IPS-20b (cell line): ENCODE measurements at regions not wholly inside any gene's neighbourhood (a gene's known extent, or its start where the extent isn't known, plus 50 kb on each side); places are given as distances from the start of the nearest gene placed in this dataset.

Experiments used
- H3K27ac ChIP-seq: one replicate; pipeline ENCODE4 v1.5.1; 2013; ENCODE audit warnings: low read length
- H3K27me3 ChIP-seq: 2 replicates; pipeline ENCODE4 v1.6.1; 2013; ENCODE audit warnings: mild to moderate bottlenecking, low read length, inconsistent platforms; ENCODE audit not compliant: insufficient read depth
- H3K36me3 ChIP-seq: 2 replicates; pipeline ENCODE4 v1.6.1; 2013; ENCODE audit warnings: low read depth, mild to moderate bottlenecking, inconsistent platforms, low read length, moderate library complexity; ENCODE audit not compliant: insufficient read depth
- H3K4me1 ChIP-seq: 2 replicates; pipeline ENCODE4 v1.6.1; 2013; ENCODE audit warnings: mild to moderate bottlenecking, control low read depth, inconsistent platforms, low read length, moderate library complexity; ENCODE audit not compliant: insufficient read depth
- H3K4me3 ChIP-seq: 2 replicates; pipeline ENCODE4 v1.5.1; 2013; ENCODE audit warnings: mild to moderate bottlenecking, low read length, inconsistent platforms
- H3K9ac ChIP-seq: 2 replicates; pipeline ENCODE4 v1.6.1; 2013; ENCODE audit warnings: low read depth, mild to moderate bottlenecking, inconsistent platforms, low read length, moderate library complexity
- H3K9me3 ChIP-seq: 2 replicates; pipeline ENCODE4 v1.6.1; 2013; ENCODE audit warnings: mild to moderate bottlenecking, low read depth, low read length, inconsistent platforms; ENCODE audit not compliant: insufficient read depth

- Histone ChIP-seq H3K27me3 (no peaks in the 10 kb centered on the region), H3K36me3 (no peaks in the 10 kb centered on the region), H3K4me1 (no peaks in the 10 kb centered on the region), H3K4me3 (no peak overlapping the region), H3K9me3 (peaks cover 64% of the 10 kb centered on the region), H3K27ac (no peak overlapping the region), H3K9ac (no peak overlapping the region)
Observed at GRCh38 chr2:107621186-107622165, 205.2 kb upstream of the RGPD4 start.

- H3K4me1 ChIP-seq: no peaks in the 10 kb centered on the region
- H3K9ac ChIP-seq: no peak overlapping the region
- H3K36me3 ChIP-seq: no peaks in the 10 kb centered on the region
- H3K27ac ChIP-seq: no peak overlapping the region
- H3K9me3 ChIP-seq: peaks cover 58% of the 10 kb centered on the region
- no peaks in the 10 kb centered on the region for H3K27me3 ChIP-seq
- H3K4me3 ChIP-seq: no peak overlapping the region
Observed at GRCh38 chr2:107622741-107623310, 203.9 kb upstream of the RGPD4 start.

GRCh38 chr2:107625982-107626381 lies 200.7 kb upstream of the RGPD4 start:
- Histone ChIP-seq H3K4me1 (no peaks in the 10 kb centered on the region), H3K27me3 (no peaks in the 10 kb centered on the region), H3K4me3 (no peak overlapping the region), H3K9me3 (peaks cover 44% of the 10 kb centered on the region), H3K36me3 (no peaks in the 10 kb centered on the region), H3K27ac (no peak overlapping the region), H3K9ac (no peak overlapping the region)

GRCh38 chr2:107627164-107627563 lies 199.5 kb upstream of the RGPD4 start:
- Histone ChIP-seq H3K4me3 (no peak overlapping the region), H3K27ac (no peak overlapping the region), H3K9me3 (peaks cover 34% of the 10 kb centered on the region), H3K9ac (no peak overlapping the region), H3K36me3 (no peaks in the 10 kb centered on the region), H3K27me3 (no peaks in the 10 kb centered on the region), H3K4me1 (no peaks in the 10 kb centered on the region)

- no peaks in the 10 kb centered on the region for H3K27me3 ChIP-seq
- no peak overlapping the region for H3K27ac ChIP-seq
- H3K4me1 ChIP-seq: no peaks in the 10 kb centered on the region
- peaks cover 31% of the 10 kb centered on the region for H3K9me3 ChIP-seq
- H3K9ac ChIP-seq: no peak overlapping the region
- no peak overlapping the region for H3K4me3 ChIP-seq
- H3K36me3 ChIP-seq: no peaks in the 10 kb centered on the region
Observed at GRCh38 chr2:107627926-107628325, 198.8 kb upstream of the RGPD4 start.

GRCh38 chr2:107633580-107634147 lies 193.0 kb upstream of the RGPD4 start:
- H3K27ac ChIP-seq: no peak overlapping the region

GRCh38 chr2:107634172-107634571 lies 192.5 kb upstream of the RGPD4 start:
- Histone ChIP-seq H3K9me3 (peaks cover 21% of the 10 kb centered on the region; the same call in 1 of the 2 replicates), H3K4me3 (no peak overlapping the region), H3K4me1 (no peaks in the 10 kb centered on the region)

More at GRCh38 chr2:107633580-107634147, 193.0 kb upstream of the RGPD4 start:
- H3K36me3 ChIP-seq: no peaks in the 10 kb centered on the region
- no peaks in the 10 kb centered on the region for H3K4me1 ChIP-seq
- no peak overlapping the region for H3K9ac ChIP-seq
- no peaks in the 10 kb centered on the region for H3K27me3 ChIP-seq
- no peak overlapping the region for H3K4me3 ChIP-seq
- peaks cover 24% of the 10 kb centered on the region; the same call in 1 of the 2 replicates for H3K9me3 ChIP-seq

GRCh38 chr2:107635883-107636282 lies 190.8 kb upstream of the RGPD4 start:
- no peak overlapping the region for H3K4me3 ChIP-seq
- no peaks in the 10 kb centered on the region for H3K4me1 ChIP-seq
- no peak overlapping the region for H3K27ac ChIP-seq
- H3K27me3 ChIP-seq: no peaks in the 10 kb centered on the region
- H3K36me3 ChIP-seq: no peaks in the 10 kb centered on the region
- H3K9ac ChIP-seq: no peak overlapping the region
- H3K9me3 ChIP-seq: peaks cover 19% of the 10 kb centered on the region

More at GRCh38 chr2:107634172-107634571, 192.5 kb upstream of the RGPD4 start:
- Histone ChIP-seq H3K9ac (no peak overlapping the region), H3K27ac (no peak overlapping the region), H3K36me3 (no peaks in the 10 kb centered on the region), H3K27me3 (no peaks in the 10 kb centered on the region)

- Histone ChIP-seq H3K4me3 (no peak overlapping the region), H3K4me1 (no peaks in the 10 kb centered on the region), H3K27ac (no peak overlapping the region), H3K9ac (no peak overlapping the region), H3K9me3 (peaks cover 37% of the 10 kb centered on the region), H3K36me3 (no peaks in the 10 kb centered on the region), H3K27me3 (no peaks in the 10 kb centered on the region)
Observed at GRCh38 chr2:107645586-107645985, 181.1 kb upstream of the RGPD4 start.

GRCh38 chr2:107648781-107649404 lies 177.8 kb upstream of the RGPD4 start:
- no peaks in the 10 kb centered on the region for H3K27me3 ChIP-seq
- H3K27ac ChIP-seq: no peak overlapping the region
- no peaks in the 10 kb centered on the region for H3K4me1 ChIP-seq
- H3K4me3 ChIP-seq: no peak overlapping the region
- no peak overlapping the region for H3K9ac ChIP-seq
- peaks cover 15% of the 10 kb centered on the region for H3K9me3 ChIP-seq
- no peaks in the 10 kb centered on the region for H3K36me3 ChIP-seq

GRCh38 chr2:107657049-107657448 lies 169.6 kb upstream of the RGPD4 start:
- Histone ChIP-seq H3K27me3 (no peaks in the 10 kb centered on the region), H3K36me3 (no peaks in the 10 kb centered on the region), H3K4me1 (no peaks in the 10 kb centered on the region), H3K27ac (no peak overlapping the region), H3K9me3 (peaks cover 12% of the 10 kb centered on the region), H3K4me3 (no peak overlapping the region), H3K9ac (no peak overlapping the region)
